ENCODE measurements at regions not wholly inside any gene's neighbourhood (a gene's known extent, or its start where the extent isn't known, plus 50 kb on each side); places are given as distances from the start of the nearest gene placed in this dataset.
A peak's percentile ranks its signal among the peaks of the same experiment; 100 is the strongest.

DNA sequence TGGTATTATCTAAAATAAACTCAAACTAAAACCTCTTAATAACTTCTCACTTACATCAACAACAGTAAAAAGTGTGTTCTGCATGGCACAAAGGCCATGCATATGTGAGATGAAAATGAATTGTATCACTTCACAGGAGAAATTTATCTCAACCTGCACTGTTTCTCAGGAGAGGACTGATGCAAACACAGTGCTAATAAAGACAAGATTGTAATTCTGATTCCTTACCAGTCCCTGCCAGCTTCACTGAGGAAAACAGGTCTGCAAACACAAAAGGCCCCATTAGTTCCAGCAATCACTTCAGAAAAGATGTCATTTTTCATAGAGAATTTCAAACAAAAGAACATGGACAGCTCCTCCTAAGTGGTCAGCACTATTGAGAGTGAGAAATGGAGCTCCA is 117.3 kb upstream of the PDE4D start:
- H3K36me3 Mint-ChIP-seq (ENCODE audit: low read depth), result no peaks in the 10 kb centered on the region
- TF ChIP-seq CTCF (IDR thresholded peaks at IDR 0.05; ENCODE audit: unreplicated experiment in 3 of 3), result no peak
- no peak overlapping the region for H3K4me3 Mint-ChIP-seq
- H3K9me3 Mint-ChIP-seq, result no peaks in the 10 kb centered on the region
- H3K27ac Mint-ChIP-seq, result no peak overlapping the region
- no peaks in the 10 kb centered on the region for H3K4me1 Mint-ChIP-seq
- no peaks in the 10 kb centered on the region for H3K27me3 Mint-ChIP-seq (ENCODE audit: low read depth)

DNA sequence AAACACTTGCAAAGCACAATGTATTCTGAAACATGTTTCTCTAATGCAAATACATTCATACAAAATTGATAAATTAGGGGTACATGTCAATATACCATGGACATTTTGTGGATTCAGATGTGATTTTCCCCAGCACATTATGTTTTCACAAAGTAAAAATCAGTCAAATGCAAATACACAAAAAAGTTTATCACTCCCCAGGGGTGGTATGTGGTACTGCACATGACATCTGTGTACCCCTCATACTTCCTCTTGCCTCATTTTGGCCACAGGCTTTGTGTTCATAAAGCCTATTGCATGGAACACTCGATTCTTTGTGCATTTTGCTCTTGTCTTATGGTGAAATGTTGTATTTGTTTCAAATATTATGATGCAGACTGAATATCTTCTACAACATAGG is 116.8 kb upstream of the PDE4D start:
- Mint-ChIP-seq H3K4me3 (no peak overlapping the region), H3K27me3 (ENCODE audit: low read depth) (no peaks in the 10 kb centered on the region), H3K9me3 (no peaks in the 10 kb centered on the region), H3K36me3 (ENCODE audit: low read depth) (no peaks in the 10 kb centered on the region), H3K27ac (no peak overlapping the region), H3K4me1 (no peaks in the 10 kb centered on the region)
- TF ChIP-seq CTCF (IDR thresholded peaks at IDR 0.05; ENCODE audit: unreplicated experiment in 3 of 3), result peak in 1 of 3 experiments; percentile 12

DNA sequence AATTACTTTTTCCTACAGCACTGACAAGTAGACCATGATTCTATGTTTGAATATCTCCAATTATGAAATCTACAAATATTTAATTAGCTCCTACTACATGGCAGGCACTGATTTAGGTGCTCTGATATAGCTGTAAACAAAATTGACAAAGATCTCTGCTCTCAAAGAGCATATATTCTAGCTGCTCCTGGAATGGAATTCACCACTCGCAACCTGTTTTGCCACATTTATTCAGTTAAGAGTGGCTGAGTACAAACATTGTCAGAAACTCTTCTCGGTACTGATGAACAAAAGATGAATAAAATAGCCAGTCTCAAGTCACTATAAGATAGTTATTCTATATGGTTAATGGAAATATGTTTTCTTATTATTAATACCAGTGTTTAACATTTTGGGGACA is 114.2 kb upstream of the PDE4D start:
- Mint-ChIP-seq H3K4me3 (no peak overlapping the region), H3K36me3 (ENCODE audit: low read depth) (no peaks in the 10 kb centered on the region), H3K9me3 (no peaks in the 10 kb centered on the region), H3K4me1 (no peaks in the 10 kb centered on the region), H3K27me3 (ENCODE audit: low read depth) (no peaks in the 10 kb centered on the region), H3K27ac (no peak overlapping the region)
- TF ChIP-seq CTCF (IDR thresholded peaks at IDR 0.05; ENCODE audit: unreplicated experiment in 3 of 3), result no peak

DNA sequence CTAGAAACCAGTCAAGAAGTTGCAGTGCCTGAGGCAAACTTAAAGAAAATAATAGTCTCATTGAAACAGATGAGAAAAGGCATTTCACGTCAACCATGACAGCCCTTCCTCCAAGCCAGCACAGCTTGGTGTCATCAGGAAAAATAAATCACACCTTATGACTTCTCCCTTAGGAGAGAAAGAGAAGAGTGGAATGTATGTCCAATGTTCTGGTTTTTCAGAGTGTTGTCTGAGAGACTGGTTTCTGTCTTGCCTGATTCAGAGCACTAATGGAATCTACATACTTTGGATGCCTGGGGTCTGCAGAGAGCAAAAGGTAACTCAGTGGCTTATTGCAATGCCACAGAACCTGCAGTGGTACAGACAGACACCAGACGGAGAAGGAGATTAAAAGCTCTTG is 105.5 kb upstream of the PDE4D start:
- peak overlapping the region in 2 of 3 experiments; percentile 37 to 64 for H3K27ac Mint-ChIP-seq
- no peaks in the 10 kb centered on the region for H3K36me3 Mint-ChIP-seq (ENCODE audit: low read depth)
- H3K4me1 Mint-ChIP-seq, result peaks cover 9% of the 10 kb centered on the region
- H3K4me3 Mint-ChIP-seq, result no peak overlapping the region
- H3K27me3 Mint-ChIP-seq (ENCODE audit: low read depth), result no peaks in the 10 kb centered on the region
- no peak for TF ChIP-seq CTCF (IDR thresholded peaks at IDR 0.05; ENCODE audit: unreplicated experiment in 3 of 3)
- H3K9me3 Mint-ChIP-seq, result peaks cover 14% of the 10 kb centered on the region

DNA sequence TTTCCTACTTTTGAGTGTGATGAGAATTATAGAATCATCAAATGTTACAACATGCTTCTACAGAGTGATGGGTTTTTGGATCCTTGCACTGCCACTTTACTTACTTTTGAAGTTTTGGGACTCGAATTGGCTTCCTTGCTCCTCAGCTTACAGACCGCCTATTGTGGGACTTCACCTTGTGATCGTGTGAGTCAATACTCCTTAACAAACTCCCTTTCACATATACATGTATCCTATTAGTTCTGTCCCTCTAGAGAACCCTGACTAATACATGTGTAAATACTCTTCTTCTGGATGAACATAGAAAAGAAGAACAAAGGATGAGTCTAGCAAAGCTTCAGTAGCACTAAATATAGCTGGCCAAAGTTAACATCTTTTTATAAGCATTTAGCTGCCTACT is 98.7 kb upstream of the PDE4D start:
- no peak for TF ChIP-seq CTCF (IDR thresholded peaks at IDR 0.05; ENCODE audit: unreplicated experiment in 3 of 3)
- no peaks in the 10 kb centered on the region for H3K9me3 Mint-ChIP-seq
- H3K4me3 Mint-ChIP-seq, result no peak overlapping the region
- peaks cover 4% of the 10 kb centered on the region for H3K4me1 Mint-ChIP-seq
- H3K27me3 Mint-ChIP-seq (ENCODE audit: low read depth), result no peaks in the 10 kb centered on the region
- no peaks in the 10 kb centered on the region for H3K36me3 Mint-ChIP-seq (ENCODE audit: low read depth)
- H3K27ac Mint-ChIP-seq, result no peak overlapping the region

GRCh38 chr5:59988396-59988795 is 94.9 kb upstream of the PDE4D start:
- no peak overlapping the region for H3K4me3 Mint-ChIP-seq
- H3K27ac Mint-ChIP-seq, result no peak overlapping the region
- H3K36me3 Mint-ChIP-seq (ENCODE audit: low read depth), result no peaks in the 10 kb centered on the region
- H3K9me3 Mint-ChIP-seq, result no peaks in the 10 kb centered on the region
- no peaks in the 10 kb centered on the region for H3K4me1 Mint-ChIP-seq
- no peaks in the 10 kb centered on the region for H3K27me3 Mint-ChIP-seq (ENCODE audit: low read depth)
- no peak for TF ChIP-seq CTCF (IDR thresholded peaks at IDR 0.05; ENCODE audit: unreplicated experiment in 3 of 3)
